ENCODE measurements at regions not wholly inside any gene's neighbourhood (a gene's known extent, or its start where the extent isn't known, plus 50 kb on each side); places are given as distances from the start of the nearest gene placed in this dataset.
"Not testable (repeated sequence)": the region's sequence is repeated elsewhere in the genome, so short reads cannot be mapped to it uniquely, and the experiment has no call there.

GRCh38 chr12:76292891-76293290, 55.3 kb downstream of the BBS10 start:
- DNase-seq = not testable (repeated sequence)

DNA sequence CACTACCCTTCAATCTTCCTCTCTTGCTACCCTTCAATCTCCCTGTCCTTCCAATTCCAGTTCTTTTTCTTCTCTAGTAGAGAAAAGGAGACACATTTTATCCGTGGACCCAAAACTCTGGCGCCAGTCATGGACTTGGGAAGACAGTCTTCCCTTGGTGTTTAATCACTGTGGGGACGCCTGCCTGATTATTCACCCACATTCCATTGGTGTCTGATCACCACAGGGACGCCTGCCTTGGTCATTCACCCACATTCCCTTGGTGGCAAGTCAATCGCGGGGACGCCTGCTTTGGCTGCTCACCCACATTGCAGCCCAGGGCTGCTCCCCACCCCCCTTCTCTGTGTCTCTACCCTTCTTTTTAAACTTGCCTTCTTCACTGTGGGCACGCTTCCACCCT, 55.9 kb downstream of the BBS10 start:
- not testable (repeated sequence) for DNase-seq

DNA sequence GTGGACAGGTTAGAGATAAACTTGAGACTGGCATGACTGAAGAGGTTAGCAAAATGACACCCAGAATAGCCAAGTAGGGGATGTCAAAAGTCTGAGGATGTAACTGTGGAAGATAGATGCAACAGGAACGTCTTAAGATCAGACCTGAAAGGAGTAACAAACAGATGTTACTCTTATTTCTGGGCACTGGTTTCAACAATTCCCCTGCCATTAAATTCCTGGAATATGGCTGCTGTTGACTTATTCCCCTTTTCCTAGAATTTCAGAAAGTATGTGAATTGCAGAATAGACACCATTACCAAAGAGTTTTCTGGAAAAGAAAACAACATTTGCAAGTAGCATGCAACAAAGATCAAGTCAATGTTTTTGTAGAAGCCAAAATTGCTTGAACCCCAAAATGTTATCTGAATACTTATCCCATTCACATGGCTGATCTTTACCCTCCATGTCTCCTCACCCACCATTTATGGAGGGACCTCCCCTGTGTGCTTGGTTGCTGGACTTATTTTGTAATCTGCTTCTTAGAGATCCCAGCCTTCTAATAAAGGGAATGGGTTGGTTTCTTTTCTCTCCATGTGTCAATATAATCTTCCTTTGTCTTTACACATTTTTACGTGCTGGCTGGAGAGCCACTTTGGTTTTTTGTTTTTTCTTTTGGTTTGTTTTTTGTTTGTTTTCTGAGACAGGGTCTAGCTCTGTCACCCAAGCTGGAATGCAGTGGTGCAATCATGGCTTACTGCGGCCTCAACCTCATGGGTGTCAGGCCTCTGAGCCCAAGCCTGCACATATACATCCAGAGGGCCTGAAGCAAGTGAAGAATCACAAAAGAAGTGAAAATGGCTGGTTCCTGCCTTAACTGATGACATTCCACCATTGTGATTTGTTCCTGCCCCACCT, 57.0 kb downstream of the BBS10 start:
- no peak for DNase-seq

GRCh38 chr12:76288218-76288617, 60.0 kb downstream of the BBS10 start:
- no peak for DNase-seq

GRCh38 chr12:76284816-76285750, 63.1 kb downstream of the BBS10 start:
- DNase-seq = no peak

GRCh38 chr12:76282744-76283143, 65.5 kb downstream of the BBS10 start:
- no peak for DNase-seq

- DNase-seq = no peak
Measured at GRCh38 chr12:76277480-76277879, 70.7 kb downstream of the BBS10 start.

GRCh38 chr12:76276499-76277151, 71.6 kb downstream of the BBS10 start:
- DNase-seq = no peak

DNA sequence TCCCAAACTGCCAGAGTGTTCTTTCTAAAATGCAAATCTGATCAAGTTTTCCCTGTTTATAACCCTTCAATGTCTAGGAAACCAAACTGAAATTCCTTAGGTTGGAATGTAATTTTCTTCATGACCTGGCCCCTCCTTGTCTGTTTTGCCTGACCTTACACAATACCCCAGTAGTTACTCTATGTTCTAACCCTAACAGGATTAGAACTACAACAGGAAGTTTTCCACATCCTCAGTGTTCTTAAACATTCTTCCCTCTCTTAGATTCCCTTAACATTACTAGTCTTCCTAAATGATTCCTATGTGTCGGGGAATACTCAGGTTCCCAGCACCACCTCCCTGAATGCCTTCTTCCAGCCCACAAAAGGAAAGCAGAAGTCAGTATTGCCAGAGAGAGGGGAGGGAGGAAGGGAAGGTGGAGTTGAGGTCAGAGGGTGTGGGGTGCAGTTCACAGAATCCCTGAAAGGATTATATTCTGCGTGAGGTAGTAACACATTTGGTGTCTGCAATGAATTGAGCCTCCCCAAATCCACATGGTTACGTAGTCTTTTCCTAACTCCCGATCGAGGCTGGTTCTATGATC, 72.6 kb downstream of the BBS10 start:
- DNase-seq = no peak

DNA sequence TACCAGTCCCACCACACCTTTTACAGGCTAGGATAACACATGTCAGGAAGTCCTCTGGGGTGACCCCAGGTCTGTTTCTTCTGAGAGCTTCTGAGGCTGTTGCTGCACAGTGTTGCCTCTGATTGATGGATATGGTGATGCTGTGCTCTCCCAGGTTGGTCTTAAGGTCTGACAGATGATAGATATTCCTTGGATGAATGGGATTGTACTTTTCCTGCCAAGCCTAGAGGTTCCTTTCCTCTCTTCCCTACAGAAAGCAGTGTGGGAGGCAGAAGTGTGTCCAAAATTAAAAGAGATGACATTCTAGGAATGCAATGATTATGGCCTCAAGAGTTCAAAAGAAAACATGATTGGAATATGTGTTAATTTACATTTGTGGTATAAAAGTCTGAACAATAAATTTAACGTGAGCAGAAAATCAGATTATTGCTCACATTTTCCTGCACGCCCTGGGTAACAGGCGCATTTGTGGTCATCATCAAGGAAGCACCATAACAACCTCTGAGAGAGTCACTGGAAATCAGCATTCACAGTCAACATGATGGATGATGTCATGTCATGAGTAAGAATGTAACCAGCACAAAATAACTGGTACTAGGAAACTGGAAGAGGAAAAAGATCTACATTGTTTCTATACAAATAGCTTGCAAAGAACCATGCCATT, 73.7 kb downstream of the BBS10 start:
- no peak for DNase-seq

DNA sequence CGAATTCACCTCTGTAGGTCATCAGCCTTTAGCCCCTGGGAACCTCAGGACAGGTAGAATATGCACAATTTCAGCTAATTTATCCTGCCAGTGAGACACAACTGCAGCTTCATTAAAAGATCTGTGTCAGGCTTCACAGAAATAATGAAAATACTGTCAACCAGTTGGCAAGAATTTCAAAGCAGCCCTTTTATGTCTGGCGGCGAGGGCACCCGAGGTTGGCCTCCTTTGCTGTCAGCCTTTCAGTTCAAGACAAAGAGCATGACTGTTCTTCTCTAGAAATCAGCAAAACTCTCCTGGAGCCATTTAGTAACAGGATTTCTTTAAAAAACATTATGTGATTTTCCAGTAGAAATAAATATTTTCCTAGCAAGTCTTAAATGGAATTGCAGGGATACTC, 75.9 kb downstream of the BBS10 start:
- no peak for DNase-seq

GRCh38 chr12:76270657-76271358, 77.4 kb downstream of the BBS10 start:
- DNase-seq = no peak

DNA sequence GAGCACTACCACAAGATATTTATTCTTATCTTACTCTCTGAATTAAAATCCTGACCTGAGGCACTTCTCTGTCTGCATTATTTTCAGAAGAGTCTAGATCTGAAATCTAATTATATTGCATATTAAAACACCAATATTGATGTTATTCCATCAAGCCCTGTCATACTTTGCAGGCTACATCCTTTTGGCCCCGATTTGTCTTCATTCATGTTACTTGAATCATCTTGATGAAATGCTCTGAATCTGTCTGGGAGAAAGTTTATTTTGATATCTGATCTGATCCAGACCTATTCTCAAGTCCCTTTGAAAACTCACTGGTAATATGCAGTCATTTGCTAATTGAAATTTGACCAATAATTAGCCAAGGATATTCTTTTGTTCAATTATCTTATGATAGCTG, 79.9 kb downstream of the BBS10 start:
- DNase-seq = no peak

GRCh38 chr12:76266797-76267196, 81.4 kb downstream of the BBS10 start:
- DNase-seq = peak; percentile 75

- no peak for DNase-seq
Measured at GRCh38 chr12:76265424-76266180, 82.6 kb downstream of the BBS10 start.

GRCh38 chr12:76264611-76265012, 83.6 kb downstream of the BBS10 start:
- DNase-seq = no peak

DNA sequence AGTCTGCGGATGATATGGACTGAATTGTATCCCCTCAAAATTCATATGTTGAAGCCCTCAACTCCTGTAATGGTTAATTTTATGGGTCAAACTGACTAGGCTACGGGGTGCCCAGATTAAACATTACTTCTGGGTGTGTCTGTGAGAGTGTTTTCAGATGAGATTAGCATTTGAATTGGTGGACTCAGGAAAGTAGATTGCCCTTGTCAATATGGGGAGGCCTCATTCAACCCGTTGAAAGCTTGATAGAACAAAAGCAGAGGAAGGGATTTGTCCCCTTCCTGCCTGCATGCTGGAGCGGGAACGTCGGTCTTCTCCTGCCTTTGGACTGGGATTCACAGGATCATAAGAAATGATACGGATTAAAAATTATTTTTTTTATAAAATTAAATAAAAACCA, 84.5 kb downstream of the BBS10 start:
- no peak for DNase-seq

- no peak for DNase-seq
Measured at GRCh38 chr12:76260390-76260748, 87.8 kb downstream of the BBS10 start.

- peak; percentile 48 for DNase-seq
Measured at GRCh38 chr12:76259660-76260389, 88.4 kb downstream of the BBS10 start.

DNA sequence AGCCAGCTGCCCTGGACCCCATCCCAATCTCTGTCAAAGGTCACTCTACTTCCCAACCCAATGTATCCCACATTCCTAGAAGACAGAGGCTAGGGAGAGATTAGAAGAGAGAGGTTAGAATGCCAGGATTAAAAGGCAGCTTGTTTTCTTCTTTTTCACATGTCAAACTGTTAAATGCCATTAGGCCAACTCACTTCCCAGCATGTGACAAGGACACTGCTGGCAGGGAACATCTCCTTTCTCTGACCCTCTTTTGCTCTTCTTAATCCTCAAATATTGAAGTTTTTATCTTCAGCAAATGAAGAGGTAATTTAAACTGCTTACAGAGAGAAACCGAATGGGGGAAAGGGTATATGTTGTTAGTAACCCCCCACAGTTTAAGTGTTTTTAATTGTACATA, 89.1 kb downstream of the BBS10 start:
- no peak for DNase-seq
